ENCODE measurements at regions not wholly inside any gene's neighbourhood (a gene's known extent, or its start where the extent isn't known, plus 50 kb on each side); places are given as distances from the start of the nearest gene placed in this dataset.

- in situ Hi-C loops (cut with MboI; ENCODE audit: low pct_ligation_motif_present in 1 of 4, low pct_unique_long_range_greater_than_20kb in 1 of 4, low sequenced_read_pairs in 3 of 4) (loop anchor here in 1 of 4 donors (25.0 kb wide), 1 partner anchor 347 kb away; no protein-coding TSS in a partner anchor), intact Hi-C loops (cut with DNase I; ENCODE audit: low total_unique reads) (no loop called here)
- no peak overlapping the region for H3K27ac ChIP-seq
- no peak for DNase-seq
- no peaks in the 10 kb centered on the region for H3K9me3 ChIP-seq
- no peaks in the 10 kb centered on the region for H3K36me3 ChIP-seq
- 0 to 74% methylated on average over 1 to 6 of the region's 6 CpGs for WGBS, 2 donors (ENCODE audit: low coverage in 1 of 2)
- H3K4me1 ChIP-seq: peaks cover 23 to 36% (median 30%) of the 10 kb centered on the region in 4 donors
- TF ChIP-seq EP300 (IDR thresholded peaks at IDR 0.05; ENCODE audit: low read depth) (no peak), POLR2A (IDR thresholded peaks at IDR 0.05) (no peak), CTCF (IDR thresholded peaks at IDR 0.05) (no peak), POLR2AphosphoS5 (IDR thresholded peaks at IDR 0.05) (no peak)
- H3K27me3 ChIP-seq: no peaks in the 10 kb centered on the region
- no peak overlapping the region for H3K4me3 ChIP-seq
Measured at GRCh38 chr1:235059221-235059620, 69.4 kb downstream of the TOMM20 start.

- no peaks in the 10 kb centered on the region for H3K27me3 ChIP-seq
- in situ Hi-C loops (cut with MboI; ENCODE audit: low pct_ligation_motif_present in 1 of 4, low pct_unique_long_range_greater_than_20kb in 1 of 4, low sequenced_read_pairs in 3 of 4): loop anchor here in 1 of 4 donors (25.0 kb wide), 1 partner anchor 346 kb away; no protein-coding TSS in a partner anchor
- H3K4me1 ChIP-seq: peaks cover 23 to 36% (median 30%) of the 10 kb centered on the region in 4 donors
- H3K4me3 ChIP-seq: no peak overlapping the region
- no peak overlapping the region for H3K27ac ChIP-seq
- intact Hi-C loops (cut with DNase I; ENCODE audit: low total_unique reads): no loop called here
- no peaks in the 10 kb centered on the region for H3K9me3 ChIP-seq
- H3K36me3 ChIP-seq: no peaks in the 10 kb centered on the region
- TF ChIP-seq POLR2AphosphoS5 (IDR thresholded peaks at IDR 0.05) (no peak), CTCF (IDR thresholded peaks at IDR 0.05) (no peak), POLR2A (IDR thresholded peaks at IDR 0.05) (no peak), EP300 (IDR thresholded peaks at IDR 0.05; ENCODE audit: low read depth) (no peak)
- WGBS, 2 donors (ENCODE audit: low coverage in 1 of 2): 40 to 95% methylated on average over 1 of the region's 1 CpG
- DNase-seq: no peak
Measured at GRCh38 chr1:235058695-235059094, 69.9 kb downstream of the TOMM20 start.

- no peak for TF ChIP-seq POLR2A (IDR thresholded peaks at IDR 0.05)
- no peak for TF ChIP-seq POLR2AphosphoS5 (IDR thresholded peaks at IDR 0.05)
- TF ChIP-seq EP300 (IDR thresholded peaks at IDR 0.05; ENCODE audit: low read depth): no peak
- no peak for TF ChIP-seq CTCF (IDR thresholded peaks at IDR 0.05)
- no peak for DNase-seq
- WGBS, 2 donors (ENCODE audit: low coverage in 1 of 2): 85 to 93% methylated on average over 9 to 12 of the region's 12 CpGs
- intact Hi-C loops (cut with DNase I; ENCODE audit: low total_unique reads) (no loop called here), in situ Hi-C loops (cut with MboI; ENCODE audit: low pct_ligation_motif_present in 1 of 4, low pct_unique_long_range_greater_than_20kb in 1 of 4, low sequenced_read_pairs in 3 of 4) (loop anchor here in 1 of 4 donors (25.0 kb wide), 1 partner anchor 345 kb away; no protein-coding TSS in a partner anchor)
- Histone ChIP-seq H3K27ac (no peak overlapping the region), H3K4me1 (peaks cover 15 to 26% (median 21%) of the 10 kb centered on the region in 4 donors), H3K4me3 (no peak overlapping the region), H3K9me3 (no peaks in the 10 kb centered on the region), H3K36me3 (no peaks in the 10 kb centered on the region), H3K27me3 (no peaks in the 10 kb centered on the region)
Measured at GRCh38 chr1:235057385-235058306, 71.0 kb downstream of the TOMM20 start.

- WGBS, 2 donors (ENCODE audit: low coverage in 1 of 2): 93 to 97% methylated on average over 3 to 7 of the region's 7 CpGs
- no peaks in the 10 kb centered on the region for H3K36me3 ChIP-seq
- no peak overlapping the region for H3K27ac ChIP-seq
- TF ChIP-seq POLR2A (IDR thresholded peaks at IDR 0.05) (no peak), CTCF (IDR thresholded peaks at IDR 0.05) (peak in 1 of 5 experiments; percentile 15), EP300 (IDR thresholded peaks at IDR 0.05; ENCODE audit: low read depth) (no peak)
- H3K4me1 ChIP-seq: peaks cover 13 to 20% (median 17%) of the 10 kb centered on the region in 4 donors
- H3K4me3 ChIP-seq: no peak overlapping the region
- in situ Hi-C loops (cut with MboI; ENCODE audit: low pct_ligation_motif_present in 1 of 4, low pct_unique_long_range_greater_than_20kb in 1 of 4, low sequenced_read_pairs in 3 of 4): loop anchor here in 1 of 4 donors (25.0 kb wide), 1 partner anchor 345 kb away; no protein-coding TSS in a partner anchor
- H3K27me3 ChIP-seq: no peaks in the 10 kb centered on the region
- H3K9me3 ChIP-seq: no peaks in the 10 kb centered on the region
- DNase-seq: peak; percentile 28
- intact Hi-C loops (cut with DNase I; ENCODE audit: low total_unique reads): no loop called here
Measured at GRCh38 chr1:235056937-235057336, 71.7 kb downstream of the TOMM20 start.

Measured in transverse colon (tissue), 4 donors.